Bone marrow (tissue), 2 donors: ENCODE measurements at regions not wholly inside any gene's neighbourhood (a gene's known extent, or its start where the extent isn't known, plus 50 kb on each side); places are given as distances from the start of the nearest gene placed in this dataset.
"Not testable (repeated sequence)": the region's sequence is repeated elsewhere in the genome, so short reads cannot be mapped to it uniquely, and the experiment has no call there.

Experiments used
- DNase-seq, 2 donors: peaks; one replicate each; lab custom pipeline; 2025; lab: John Stamatoyannopoulos, UW

DNA sequence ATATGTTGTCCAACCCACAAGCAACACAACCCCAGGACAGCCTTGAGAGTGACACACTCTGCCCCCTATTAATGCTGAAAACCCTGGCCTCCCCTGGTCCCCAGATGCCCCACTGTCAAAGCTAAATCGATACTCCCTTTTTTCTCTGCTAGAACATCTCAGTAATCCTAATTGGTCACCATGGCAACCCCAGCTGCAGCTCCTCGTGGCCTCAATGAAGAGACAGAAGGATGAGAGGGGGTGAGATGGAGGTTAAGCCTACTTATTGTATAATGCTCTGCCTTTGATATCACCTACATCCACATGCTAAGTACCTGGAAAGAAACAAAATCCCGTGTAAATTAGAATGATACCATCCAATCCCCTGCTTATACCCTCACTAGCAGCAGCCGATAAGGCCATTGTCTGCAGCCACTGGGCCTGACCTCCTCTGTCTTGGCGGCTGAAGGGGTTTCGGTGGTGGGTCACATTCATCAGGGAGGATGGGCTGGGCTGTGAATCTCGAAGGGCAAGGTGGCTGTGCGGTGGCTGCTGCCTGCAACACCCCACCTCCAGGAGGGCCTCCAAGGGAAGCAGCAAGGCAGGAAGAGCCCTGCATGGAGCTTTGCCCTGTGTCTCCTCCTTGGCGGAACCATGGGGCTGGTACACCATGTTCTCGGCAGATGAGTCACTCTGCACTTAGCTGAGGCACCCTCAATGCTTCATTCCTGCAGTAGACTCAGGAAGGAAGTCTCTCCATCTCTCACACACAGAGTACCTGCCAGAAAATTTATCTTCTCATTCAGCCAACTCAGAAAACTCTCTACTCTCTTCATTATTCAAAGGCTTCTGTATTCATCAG is 399.5 kb downstream of the BUD13 start:
- no peak for DNase-seq

DNA sequence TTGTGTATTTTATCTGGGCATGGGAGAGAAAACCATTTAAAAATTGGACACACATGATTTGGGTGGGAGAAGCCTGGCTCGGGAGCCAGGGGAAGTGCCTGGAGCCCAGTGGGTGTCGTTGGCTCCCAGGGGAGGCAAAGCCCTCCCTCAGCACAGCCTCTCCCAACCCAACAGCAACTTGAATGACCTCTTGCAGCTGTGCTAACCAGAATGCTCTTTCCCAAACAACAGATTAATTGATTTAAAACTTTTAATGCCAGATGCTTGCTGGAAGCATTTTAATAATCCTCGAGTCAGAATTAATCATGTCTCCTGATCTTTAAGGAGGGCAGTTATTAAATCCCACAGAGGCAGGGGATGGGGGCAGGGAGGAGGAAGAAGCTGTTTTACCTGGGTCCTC is 401.6 kb downstream of the BUD13 start:
- no peak for DNase-seq

DNA sequence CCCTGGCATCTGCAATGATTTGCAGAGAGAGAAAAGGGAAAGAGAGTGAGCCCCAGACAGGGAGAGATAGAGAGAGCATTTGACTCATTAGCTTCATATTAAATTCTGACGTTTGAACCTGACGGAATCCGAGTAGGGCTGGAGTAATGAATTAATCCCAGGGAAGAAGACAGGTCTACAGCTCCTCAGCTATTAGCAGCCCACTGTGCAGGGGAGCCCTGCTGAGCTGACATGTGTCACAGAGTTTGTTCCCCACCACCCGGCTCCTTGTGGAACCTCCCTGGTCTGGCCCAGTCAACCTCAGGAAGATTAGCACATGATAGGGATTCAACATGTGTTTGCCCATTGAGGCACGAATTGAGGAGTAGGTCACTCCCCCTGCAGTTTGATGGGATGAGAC is 404.0 kb downstream of the BUD13 start:
- no peak for DNase-seq

DNA sequence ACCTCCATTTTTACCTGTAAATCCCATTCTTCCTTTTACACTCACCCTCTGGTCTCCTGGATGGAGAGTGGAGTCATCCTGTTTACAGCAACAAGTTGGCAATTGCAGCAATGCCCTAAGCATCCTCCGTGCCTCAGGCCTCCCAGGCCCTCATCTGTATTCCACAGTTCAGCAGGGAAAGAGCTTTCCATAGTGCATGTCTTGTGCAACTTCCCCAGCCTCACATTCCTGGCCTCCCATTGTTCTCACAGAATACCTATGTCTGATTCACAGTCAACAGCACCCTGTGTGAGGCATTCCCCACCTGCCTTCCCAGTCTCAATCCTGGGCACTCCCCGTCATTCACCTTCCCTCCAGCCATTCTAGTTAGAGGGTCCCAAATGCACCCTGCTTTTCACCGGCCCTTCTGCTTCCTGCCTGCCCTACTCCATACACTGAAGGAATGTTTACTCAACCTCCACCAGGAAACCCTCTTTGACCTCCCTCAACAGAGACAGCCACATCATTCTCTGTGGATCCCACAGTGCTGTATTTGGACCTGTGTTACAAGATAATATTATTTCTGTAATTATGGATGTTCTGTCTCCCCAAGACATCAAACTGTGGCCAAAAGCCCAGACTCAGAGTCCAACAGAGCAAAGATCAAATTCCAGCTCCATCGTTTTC is 405.7 kb downstream of the BUD13 start:
- no peak for DNase-seq

DNA sequence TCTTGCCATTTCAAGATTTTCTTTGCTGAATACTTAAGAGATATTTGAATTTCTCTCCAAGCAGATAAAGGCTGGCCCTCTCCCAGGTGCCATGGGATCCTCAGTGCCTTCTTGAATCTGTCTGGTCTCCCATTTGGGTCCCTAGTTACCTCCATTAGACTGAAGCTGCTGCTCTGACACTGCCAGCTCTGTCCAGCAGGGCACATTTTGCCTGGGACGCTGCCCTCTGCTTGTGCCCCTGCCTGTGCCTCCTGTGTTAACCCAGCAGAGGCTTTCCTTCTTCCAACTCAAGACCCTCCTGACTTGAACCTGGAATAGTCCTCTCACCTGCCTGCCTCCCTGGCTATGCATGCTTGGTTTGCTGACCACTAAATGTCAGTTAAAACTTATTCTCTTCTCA is 406.3 kb downstream of the BUD13 start:
- DNase-seq, result no peak

DNA sequence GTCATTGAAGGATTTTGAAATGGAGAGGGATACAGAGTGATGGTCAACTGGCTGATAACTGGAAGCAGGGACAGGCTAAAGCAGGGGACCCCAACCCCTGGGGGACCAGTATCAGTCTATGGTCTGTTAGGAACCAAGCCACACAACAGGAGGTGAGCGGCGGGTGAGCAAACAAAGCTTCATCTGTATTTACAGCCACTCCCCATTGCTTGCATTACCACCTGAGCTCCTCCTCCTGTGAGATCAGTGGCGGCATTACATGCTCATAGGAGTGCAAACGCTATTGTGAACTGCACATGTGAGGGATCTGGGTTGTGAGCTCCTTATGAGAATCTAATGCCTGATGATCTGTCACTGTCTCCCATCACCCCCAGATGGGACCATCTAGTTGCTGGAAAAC is 407.9 kb downstream of the BUD13 start:
- DNase-seq, result not testable (repeated sequence)

DNA sequence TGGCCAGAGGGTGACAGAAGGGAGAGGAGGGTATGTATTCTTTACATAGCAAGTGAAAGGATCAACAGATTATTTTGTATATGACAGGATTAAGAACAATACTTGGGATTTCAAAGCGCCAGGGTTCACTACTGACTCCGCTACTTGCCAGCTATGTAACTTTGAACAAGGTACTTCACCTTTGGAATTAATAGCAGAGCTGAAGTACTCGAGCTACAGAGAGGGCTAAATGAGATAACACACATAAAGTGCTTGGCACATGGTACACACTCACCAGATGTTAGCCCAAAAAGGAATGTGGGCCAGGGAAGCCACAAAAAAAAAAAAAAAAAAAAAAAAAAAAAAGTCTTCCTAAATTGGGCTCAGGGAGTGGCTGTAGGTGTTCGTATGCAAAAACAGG is 408.4 kb downstream of the BUD13 start:
- no peak for DNase-seq

DNA sequence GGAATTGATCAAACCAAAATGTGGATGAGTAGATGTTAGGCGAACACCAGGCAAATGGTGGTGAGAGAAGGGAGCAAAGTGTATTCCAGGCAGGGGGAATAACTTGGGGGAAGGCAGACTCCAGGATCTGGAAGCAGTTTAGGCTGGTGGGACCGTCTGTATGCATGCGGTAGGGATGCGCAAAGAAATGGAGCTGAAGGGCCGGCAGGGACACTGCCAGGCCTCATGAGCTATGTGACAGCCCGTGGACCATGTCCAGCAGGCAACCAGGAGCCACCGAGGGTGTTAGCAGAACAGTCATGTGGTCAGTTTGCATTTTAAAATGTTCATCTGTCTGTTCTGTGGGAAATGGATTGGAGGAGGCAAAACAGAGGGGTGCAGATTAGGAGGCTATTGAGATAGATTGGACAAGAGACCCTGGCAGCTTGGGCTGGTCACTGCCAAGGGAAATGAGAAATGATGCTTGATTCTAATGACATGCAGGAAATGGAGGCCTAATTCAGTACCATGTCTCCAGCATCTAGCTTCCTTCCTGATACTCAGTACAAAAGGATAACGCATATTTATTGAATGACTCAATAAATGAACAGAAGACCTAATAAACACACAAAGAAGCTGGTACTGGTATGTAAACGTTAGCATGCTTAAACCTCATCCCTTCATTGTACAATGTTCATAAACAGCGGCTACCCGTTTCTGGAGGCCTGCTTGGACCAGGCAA is 412.4 kb downstream of the BUD13 start:
- no peak for DNase-seq

DNA sequence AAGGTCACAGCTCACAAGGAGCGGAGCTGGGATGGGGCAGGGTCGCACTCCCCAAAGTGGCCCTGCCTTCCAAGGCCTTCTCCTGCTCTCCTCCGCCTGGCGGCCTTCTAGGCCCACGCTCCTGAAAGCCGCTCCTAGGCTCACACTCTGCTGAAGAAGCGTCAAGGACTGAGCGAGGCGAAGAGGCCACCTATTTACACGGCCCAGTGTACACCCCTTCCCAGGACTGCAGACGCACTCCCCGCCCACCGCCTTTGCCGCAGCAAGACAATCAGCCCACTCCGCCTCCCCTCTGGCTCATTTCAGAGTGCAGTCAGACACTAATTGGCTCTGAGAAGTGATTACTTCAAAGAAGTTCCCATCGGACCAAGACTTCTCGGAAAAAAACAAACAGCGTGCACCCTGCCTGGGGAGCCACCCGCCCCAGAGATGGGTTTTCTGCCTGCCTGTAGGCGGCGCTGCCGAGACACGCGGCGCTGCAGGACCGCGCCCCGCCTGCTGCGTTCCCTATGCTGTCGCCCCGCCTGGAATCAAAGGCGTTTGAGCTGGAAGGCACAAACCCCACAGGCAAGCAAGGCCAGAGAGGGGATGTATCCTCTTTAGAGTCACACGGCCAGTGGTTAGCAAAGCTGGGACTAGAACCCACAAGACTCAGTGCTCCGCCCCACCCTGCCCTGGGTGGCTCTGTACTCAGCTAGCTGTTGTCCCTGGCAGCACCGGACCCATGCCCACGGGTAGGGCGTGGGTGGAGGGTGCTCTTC is 414.8 kb downstream of the BUD13 start:
- no peak for DNase-seq

DNA sequence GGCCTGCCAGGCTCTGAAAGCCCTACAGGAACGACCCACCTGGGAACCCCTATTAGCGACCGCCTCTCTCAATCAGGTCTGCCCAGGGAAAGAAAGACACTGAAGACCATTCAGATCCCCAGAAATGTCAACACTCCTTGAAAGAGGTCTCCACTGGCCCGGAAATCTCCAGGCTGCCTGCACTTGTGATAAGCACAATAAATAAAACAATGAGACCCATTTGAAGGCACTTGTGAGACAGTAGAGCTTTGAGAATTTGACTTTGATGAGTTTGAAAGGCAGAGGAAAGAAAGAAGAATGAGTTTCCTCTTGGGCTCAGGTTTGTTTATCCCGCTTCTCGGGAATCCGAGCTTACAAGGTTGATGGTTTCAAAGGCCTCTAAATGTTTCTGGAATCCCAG is 416.3 kb downstream of the BUD13 start:
- DNase-seq, result no peak

DNA sequence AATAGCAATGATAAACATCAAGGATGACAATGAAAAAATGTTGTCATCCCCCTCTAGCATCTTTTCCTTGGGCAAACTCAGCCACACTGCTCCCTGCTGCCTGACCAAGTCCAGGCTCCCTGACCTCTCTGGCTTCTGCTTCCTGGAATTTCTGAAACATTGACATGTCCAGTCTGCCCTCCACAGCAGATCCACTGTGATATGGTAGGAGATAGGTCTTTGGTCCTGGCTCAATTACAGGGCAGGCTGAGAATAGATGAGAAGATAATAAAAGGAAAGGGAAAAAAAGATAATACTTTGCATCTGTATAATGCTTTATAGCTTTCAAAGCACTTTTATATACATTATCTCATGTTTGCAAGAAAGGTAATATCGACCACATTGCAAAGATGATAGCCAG is 417.7 kb downstream of the BUD13 start:
- DNase-seq, result no peak

DNA sequence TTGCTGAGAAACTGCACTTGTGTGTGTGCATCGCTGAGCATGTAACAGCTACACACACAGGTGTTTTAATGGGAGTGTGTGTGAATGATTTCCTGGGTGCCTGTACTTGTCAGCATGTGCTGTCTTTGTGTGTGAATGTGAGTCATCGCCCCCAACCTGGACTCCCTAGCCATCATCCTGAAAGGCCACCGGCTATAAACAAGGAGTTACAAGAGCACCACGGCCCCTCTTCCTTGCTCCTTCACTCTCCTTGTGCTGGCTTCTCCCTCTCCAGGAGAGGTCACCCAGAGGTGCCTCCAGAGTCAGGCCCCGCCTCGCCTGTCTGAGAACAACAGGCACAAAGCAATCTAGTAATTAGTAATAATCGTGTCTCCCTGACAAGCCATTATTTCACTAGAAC is 419.2 kb downstream of the BUD13 start:
- no peak for DNase-seq

DNA sequence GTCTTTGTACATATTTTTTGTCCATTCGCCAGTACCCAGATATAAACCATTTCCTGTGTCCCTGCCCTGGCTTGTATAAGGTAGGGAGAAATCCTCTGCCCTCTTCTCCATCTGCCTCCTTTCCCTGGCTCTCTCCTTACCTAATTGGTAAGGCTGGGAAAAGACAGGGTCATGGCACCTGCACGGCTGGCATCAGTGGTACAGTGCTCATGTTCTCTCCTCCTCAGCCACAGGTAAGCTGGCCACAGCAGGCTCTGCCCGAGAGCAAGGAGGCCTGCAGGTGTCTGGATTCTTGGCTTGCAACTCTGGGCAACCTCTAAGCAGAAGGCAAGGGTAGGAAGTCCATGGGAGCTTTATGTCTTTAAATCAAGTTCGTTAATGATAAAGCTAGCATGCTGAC is 419.9 kb downstream of the BUD13 start:
- DNase-seq, result no peak

DNA sequence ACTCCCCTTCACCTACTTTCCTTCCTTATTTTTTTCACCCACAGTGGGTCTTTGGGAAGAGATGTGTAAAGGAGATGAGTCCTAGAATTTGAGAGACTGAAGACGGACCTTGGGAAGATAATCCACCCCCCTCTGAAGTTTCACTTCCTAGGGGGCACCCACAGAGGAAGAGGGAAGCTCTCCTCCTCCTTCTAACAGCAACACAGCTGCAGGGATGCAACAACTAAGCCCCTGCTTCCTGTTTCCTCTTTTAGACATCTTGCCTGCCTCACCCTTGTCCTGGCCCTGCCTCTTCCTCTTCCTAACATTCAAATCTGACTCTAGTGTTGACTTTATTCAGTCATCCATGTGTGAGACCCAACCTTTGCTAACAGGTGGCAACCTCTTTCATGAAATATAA is 424.6 kb downstream of the BUD13 start:
- DNase-seq, result no peak

DNA sequence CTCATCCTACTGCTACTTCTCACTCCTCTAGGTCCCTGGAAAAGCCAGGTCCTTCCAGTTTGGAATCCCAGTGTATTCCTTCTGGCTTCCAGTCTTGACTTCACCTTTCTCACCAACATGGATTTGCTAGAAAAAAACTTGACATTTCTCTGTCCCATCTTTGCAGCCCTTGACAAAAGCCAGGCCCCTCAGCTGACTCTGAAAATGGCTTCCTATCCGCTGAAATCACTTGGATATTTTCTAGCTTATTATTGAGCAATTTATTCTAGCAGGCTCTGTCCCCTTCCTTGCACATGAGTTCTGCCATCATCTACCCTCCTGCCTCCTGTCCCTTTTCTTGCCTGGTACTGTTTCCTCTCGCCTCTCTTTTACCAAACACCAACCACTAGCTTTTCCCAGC is 427.2 kb downstream of the BUD13 start:
- no peak for DNase-seq

DNA sequence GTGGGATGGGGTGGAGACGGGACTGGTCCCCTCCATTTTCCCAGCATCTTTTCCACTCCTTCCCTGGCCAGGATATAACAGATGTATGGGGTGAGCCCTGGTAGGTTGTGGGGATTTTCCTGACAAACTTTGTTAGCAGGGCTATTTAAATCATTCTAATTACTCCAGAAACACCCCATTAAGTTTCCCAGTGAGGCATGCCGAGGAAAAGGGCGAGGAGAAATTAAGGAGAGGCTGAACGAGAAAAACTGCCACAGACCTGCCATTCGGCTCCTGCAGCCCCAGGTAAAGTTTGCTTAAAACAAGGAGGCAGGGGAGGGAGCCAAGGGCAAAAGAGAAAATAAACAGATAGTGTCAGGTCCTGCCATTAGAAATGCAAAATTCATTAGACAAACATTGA is 428.2 kb downstream of the BUD13 start:
- DNase-seq, result no peak

DNA sequence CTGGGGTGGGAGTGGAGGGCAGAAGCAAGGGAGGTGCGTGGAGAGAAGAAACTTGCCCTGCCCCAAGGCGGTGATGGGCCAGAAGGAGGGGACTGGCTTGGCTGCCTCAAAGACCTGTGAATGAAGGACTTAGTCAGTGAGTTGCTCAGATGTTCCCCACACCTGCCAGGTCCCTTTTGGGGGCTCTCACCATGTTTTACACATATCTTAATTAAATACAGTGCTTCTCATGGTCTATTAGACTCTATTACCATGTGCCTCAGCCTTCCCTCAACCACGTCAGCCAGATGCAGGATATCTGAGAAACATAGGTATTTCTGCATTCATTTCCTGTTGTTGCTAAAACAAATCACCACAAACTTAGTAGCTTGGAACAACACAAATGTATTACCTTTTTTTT is 429.5 kb downstream of the BUD13 start:
- no peak for DNase-seq

DNA sequence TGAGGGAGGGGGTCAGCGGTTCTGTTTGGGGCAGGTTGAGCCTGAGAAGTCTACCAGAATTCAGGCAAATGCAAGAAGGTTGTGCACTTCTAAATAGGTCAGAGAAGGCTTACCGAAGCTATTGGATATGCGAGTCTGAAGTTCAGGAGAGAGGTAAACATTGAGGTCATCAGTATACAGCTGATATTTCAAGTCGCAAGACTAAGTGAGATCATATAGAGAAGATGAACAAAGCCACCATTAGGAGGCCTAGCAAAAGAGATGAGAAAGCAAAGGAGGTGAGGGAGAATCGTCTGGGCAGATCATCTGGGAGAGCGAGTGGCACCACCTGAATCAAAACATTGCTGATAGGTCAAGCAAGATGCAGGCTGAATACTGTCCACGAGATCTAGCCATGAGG is 430.6 kb downstream of the BUD13 start:
- no peak for DNase-seq

DNA sequence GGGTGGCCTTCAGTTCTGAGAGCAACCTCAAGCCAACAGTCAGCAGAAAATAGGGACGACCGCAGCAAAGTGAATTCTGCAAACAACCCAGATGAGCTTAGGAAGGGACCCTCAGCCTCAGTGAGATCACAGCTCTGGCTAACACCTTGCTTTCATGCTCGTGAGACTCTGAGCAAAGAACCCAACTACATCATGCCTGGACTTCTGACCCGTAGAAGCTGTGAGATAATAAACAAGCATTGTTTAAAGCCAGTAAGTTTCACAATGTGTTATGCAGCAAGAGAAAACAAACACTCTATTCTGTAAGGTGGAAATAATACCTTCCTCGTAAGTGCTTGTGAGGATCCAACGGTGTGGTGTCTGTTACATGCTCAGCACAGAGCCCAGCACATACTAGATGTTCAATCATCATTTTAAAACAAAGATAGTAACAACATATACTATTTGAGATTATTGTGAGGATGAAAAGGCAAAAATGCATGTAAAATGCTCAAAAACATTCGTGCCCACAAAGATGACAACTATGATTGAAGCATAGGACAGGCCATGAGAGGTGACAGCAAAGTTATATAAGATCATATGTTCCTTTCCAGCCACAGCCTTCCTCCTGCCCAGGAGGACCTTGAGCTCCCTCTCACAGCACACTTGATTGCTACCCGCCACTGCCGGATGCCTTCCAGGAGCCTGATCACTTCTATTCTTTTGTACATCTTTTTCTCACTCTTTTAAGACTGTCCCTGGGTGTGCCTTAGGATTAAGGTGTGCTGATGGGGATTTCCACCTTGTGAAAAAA is 433.3 kb downstream of the BUD13 start:
- no peak for DNase-seq

DNA sequence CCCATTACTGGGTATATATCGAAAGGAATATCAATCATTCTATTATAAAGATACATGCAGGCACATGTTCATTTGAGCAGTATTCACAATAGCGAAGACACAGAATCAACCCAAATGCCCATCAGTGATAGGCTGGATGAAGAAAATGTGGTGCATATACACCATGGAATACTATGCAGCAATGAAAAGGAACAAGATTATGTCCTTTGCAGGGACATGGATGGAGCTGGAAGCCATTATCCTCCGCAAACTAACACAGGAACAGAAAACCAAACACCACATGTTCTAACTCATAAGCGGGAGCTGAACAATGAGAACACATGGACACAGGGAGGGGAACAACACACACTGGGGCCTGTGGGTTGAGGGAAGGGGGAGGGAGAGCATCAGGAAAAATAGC is 434.3 kb downstream of the BUD13 start:
- DNase-seq, result not testable (repeated sequence)

DNA sequence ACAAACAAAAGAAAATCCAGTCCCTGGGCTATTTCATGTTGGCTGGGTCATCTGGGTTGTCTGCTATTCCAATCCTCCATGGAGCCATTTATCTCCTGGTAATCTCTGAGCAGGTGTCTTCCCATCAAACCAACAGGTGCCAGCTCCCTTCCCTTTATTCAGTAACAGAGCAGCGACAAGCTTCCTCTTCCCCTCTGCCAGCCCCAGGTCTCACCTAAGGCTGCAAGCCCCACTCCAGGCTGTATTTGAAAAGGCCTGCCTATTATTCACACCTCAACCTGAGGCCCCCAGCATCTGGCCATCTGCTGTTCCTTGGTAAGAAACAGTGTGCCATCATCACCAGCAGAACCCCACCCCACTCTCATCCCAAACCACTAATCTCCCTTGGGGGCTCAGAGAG is 436.2 kb downstream of the BUD13 start:
- DNase-seq, result no peak

DNA sequence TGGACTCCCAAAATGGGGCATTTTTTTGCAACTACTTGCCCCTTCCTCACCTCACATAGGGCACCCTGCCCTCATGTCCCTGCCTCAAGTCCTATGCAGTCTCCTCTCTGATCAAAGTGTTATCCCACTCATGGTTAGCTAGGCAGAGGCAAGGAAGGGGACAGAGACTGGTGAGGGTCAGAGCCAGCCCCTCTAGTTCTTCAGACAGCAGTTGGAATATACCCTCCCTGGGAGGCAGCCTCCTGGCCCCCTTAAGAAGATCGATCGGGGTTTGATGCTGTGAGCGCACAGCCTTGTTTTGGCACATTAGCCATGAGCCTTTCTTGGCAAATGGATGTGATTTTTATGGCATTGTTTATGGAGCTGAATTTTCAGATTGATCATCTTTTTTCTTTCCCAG is 436.9 kb downstream of the BUD13 start:
- no peak for DNase-seq
